Islet precursor cell (in vitro differentiated cells): ENCODE measurements at regions not wholly inside any gene's neighbourhood (a gene's known extent, or its start where the extent isn't known, plus 50 kb on each side); places are given as distances from the start of the nearest gene placed in this dataset.
"Not testable (repeated sequence)": the region's sequence is repeated elsewhere in the genome, so short reads cannot be mapped to it uniquely, and the experiment has no call there.

Experiments
- DNase-seq: peaks from one replicate; pipeline ENCODE4 v3.0.0-alpha.2; 2018

- DNase-seq, result no peak
Observed at GRCh38 chr13:99078017-99078771, 100.3 kb upstream of the DOCK9 start.

GRCh38 chr13:99080131-99080530 lies 102.3 kb upstream of the DOCK9 start:
- DNase-seq, result no peak

GRCh38 chr13:99083981-99084380 lies 106.1 kb upstream of the DOCK9 start:
- no peak for DNase-seq

GRCh38 chr13:99085139-99085807 lies 107.4 kb upstream of the DOCK9 start:
- DNase-seq, result peak; percentile 71

GRCh38 chr13:99085808-99086266 lies 108.0 kb upstream of the DOCK9 start:
- peak; percentile 76 for DNase-seq

- DNase-seq, result peak; percentile 69
Observed at GRCh38 chr13:99086267-99087097, 108.6 kb upstream of the DOCK9 start.

GRCh38 chr13:99087098-99087953 lies 109.5 kb upstream of the DOCK9 start:
- peak; percentile 97 for DNase-seq

- no peak for DNase-seq
Observed at GRCh38 chr13:99087954-99088491, 110.2 kb upstream of the DOCK9 start.

GRCh38 chr13:99093997-99094396 lies 106.7 kb upstream of the UBAC2 start:
- DNase-seq, result no peak

- DNase-seq, result not testable (repeated sequence)
Observed at GRCh38 chr13:99101831-99102230, 98.8 kb upstream of the UBAC2 start.

GRCh38 chr13:99103536-99103935 lies 97.1 kb upstream of the UBAC2 start:
- no peak for DNase-seq

GRCh38 chr13:99104396-99104795 lies 96.3 kb upstream of the UBAC2 start:
- DNase-seq, result no peak

GRCh38 chr13:99105160-99105559 lies 95.5 kb upstream of the UBAC2 start:
- DNase-seq, result no peak

GRCh38 chr13:99113351-99113750 lies 87.3 kb upstream of the UBAC2 start:
- DNase-seq, result no peak

- DNase-seq, result no peak
Observed at GRCh38 chr13:99118179-99118578, 82.5 kb upstream of the UBAC2 start.

- no peak for DNase-seq
Observed at GRCh38 chr13:99119656-99120055, 81.0 kb upstream of the UBAC2 start.

GRCh38 chr13:99120751-99121150 lies 79.9 kb upstream of the UBAC2 start:
- no peak for DNase-seq

- no peak for DNase-seq
Observed at GRCh38 chr13:99122171-99122570, 78.5 kb upstream of the UBAC2 start.

GRCh38 chr13:99123101-99124045 lies 77.3 kb upstream of the UBAC2 start:
- no peak for DNase-seq

GRCh38 chr13:99124046-99124400 lies 76.6 kb upstream of the UBAC2 start:
- no peak for DNase-seq

GRCh38 chr13:99124794-99125316 lies 75.8 kb upstream of the UBAC2 start:
- DNase-seq, result no peak
